ENCODE measurements at regions not wholly inside any gene's neighbourhood (a gene's known extent, or its start where the extent isn't known, plus 50 kb on each side); places are given as distances from the start of the nearest gene placed in this dataset.

DNA sequence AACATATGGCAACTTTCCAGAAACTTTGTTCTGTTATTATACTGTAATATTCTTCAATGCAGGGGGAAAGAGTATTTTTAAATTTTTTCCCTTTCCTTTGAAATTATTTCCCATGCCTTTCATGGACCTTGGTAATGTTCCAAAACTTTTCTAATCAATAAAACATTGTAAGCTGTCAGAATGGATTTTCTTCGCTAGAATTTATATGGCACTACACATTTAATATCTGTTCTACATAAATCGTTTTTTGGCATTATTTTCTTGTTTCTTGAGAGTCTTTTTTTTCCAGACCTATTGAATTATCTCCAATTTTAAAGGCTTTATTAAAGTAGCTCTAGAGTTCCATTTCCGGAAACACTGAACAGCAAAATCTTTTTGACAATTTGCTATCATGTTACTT, 249.0 kb downstream of the TMEM167A start:
- DNase-seq, result no peak
- no peaks in the 10 kb centered on the region for H4K20me1 ChIP-seq (ENCODE audit: insufficient read depth, low read length)
- H3K9me3 ChIP-seq (replicated peaks; ENCODE audit: insufficient read depth, low read length), result no peaks in the 10 kb centered on the region
- H3F3A ChIP-seq (ENCODE audit: insufficient read depth, low read length), result no peaks in the 10 kb centered on the region
- no peaks in the 10 kb centered on the region for H3K27me3 ChIP-seq (replicated peaks; ENCODE audit: insufficient read depth, low read length)
- H3K27ac ChIP-seq (ENCODE audit: low read length), result no peak overlapping the region
- no peaks in the 10 kb centered on the region for H3K9me2 ChIP-seq (replicated peaks; ENCODE audit: insufficient read depth, low read length)
- H3K36me3 ChIP-seq (replicated peaks; ENCODE audit: insufficient read depth, low read length), result no peaks in the 10 kb centered on the region
- no peaks in the 10 kb centered on the region for H3K79me2 ChIP-seq (ENCODE audit: low read length)
- TF ChIP-seq, protein P1, sequence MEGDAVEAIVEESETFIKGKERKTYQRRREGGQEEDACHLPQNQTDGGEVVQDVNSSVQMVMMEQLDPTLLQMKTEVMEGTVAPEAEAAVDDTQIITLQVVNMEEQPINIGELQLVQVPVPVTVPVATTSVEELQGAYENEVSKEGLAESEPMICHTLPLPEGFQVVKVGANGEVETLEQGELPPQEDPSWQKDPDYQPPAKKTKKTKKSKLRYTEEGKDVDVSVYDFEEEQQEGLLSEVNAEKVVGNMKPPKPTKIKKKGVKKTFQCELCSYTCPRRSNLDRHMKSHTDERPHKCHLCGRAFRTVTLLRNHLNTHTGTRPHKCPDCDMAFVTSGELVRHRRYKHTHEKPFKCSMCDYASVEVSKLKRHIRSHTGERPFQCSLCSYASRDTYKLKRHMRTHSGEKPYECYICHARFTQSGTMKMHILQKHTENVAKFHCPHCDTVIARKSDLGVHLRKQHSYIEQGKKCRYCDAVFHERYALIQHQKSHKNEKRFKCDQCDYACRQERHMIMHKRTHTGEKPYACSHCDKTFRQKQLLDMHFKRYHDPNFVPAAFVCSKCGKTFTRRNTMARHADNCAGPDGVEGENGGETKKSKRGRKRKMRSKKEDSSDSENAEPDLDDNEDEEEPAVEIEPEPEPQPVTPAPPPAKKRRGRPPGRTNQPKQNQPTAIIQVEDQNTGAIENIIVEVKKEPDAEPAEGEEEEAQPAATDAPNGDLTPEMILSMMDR (IDR thresholded peaks at IDR 0.05; ENCODE audit: low read length), result no peak
- no peak for TF ChIP-seq EZH2phosphoT487 (IDR thresholded peaks at IDR 0.05; ENCODE audit: low read length)
- no peak for TF ChIP-seq EZH2 (optimal IDR thresholded peaks at IDR 0.05; ENCODE audit: low read depth, low read length)
- no peaks in the 10 kb centered on the region for H3K4me1 ChIP-seq (ENCODE audit: low read length)
- H3K9ac ChIP-seq (ENCODE audit: low read length), result no peak overlapping the region
- no peak overlapping the region for H3K4me2 ChIP-seq (ENCODE audit: low read depth, low read length)
- no peak overlapping the region for H3K4me3 ChIP-seq (ENCODE audit: low read length)
- no peak overlapping the region for H2AFZ ChIP-seq (ENCODE audit: low read length)

DNA sequence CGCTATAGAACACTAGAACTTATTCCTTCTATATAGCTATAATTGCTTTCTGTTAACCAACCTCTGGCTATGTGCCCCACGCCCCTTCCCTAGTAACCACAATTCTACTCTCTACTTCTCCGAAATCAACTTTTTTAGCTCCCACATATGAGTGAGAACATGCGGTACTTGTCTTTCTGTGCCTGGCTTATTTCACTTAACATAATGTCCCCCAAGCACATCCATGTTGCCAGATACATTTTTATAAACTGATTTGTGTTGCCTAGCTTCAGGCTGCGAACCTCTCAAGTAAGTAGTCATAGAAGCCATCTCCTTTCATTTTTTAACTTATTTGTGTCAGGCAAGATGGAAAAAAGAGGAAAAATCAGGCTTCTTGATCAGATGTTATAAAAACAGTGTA, 249.5 kb downstream of the TMEM167A start:
- Histone ChIP-seq H3K4me1 (ENCODE audit: low read length) (no peaks in the 10 kb centered on the region), H3K27me3 (replicated peaks; ENCODE audit: insufficient read depth, low read length) (no peaks in the 10 kb centered on the region), H4K20me1 (ENCODE audit: insufficient read depth, low read length) (no peaks in the 10 kb centered on the region), H3K79me2 (ENCODE audit: low read length) (no peaks in the 10 kb centered on the region), H2AFZ (ENCODE audit: low read length) (no peak overlapping the region), H3F3A (ENCODE audit: insufficient read depth, low read length) (no peaks in the 10 kb centered on the region), H3K9me2 (replicated peaks; ENCODE audit: insufficient read depth, low read length) (no peaks in the 10 kb centered on the region), H3K9ac (ENCODE audit: low read length) (no peak overlapping the region), H3K36me3 (replicated peaks; ENCODE audit: insufficient read depth, low read length) (no peaks in the 10 kb centered on the region), H3K9me3 (replicated peaks; ENCODE audit: insufficient read depth, low read length) (no peaks in the 10 kb centered on the region), H3K4me2 (ENCODE audit: low read depth, low read length) (no peak overlapping the region), H3K27ac (ENCODE audit: low read length) (no peak overlapping the region), H3K4me3 (ENCODE audit: low read length) (no peak overlapping the region)
- TF ChIP-seq, protein P1 (IDR thresholded peaks at IDR 0.05; ENCODE audit: low read length), result no peak
- TF ChIP-seq EZH2phosphoT487 (IDR thresholded peaks at IDR 0.05; ENCODE audit: low read length) (no peak), EZH2 (optimal IDR thresholded peaks at IDR 0.05; ENCODE audit: low read depth, low read length) (no peak)
- DNase-seq, result no peak

DNA sequence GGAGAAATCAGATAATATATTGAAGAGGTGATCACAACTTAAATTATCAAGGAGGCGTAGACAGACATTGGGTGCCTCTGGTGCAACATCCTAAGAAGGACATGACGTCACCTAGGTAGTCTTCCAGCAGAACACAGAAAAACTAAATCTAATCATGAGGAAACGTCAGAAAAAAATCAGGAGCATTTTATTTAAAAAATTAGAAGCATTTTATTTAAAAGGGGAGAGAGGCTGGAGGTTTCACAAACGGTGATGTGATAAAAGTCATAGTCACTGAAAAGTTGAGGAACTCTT, 254.6 kb downstream of the TMEM167A start:
- no peaks in the 10 kb centered on the region for H3K9me2 ChIP-seq (replicated peaks; ENCODE audit: insufficient read depth, low read length)
- peaks cover 20% of the 10 kb centered on the region for H3K4me1 ChIP-seq (ENCODE audit: low read length)
- no peak overlapping the region for H3K4me3 ChIP-seq (ENCODE audit: low read length)
- no peak overlapping the region for H3K27ac ChIP-seq (ENCODE audit: low read length)
- no peak overlapping the region for H3K4me2 ChIP-seq (ENCODE audit: low read depth, low read length)
- TF ChIP-seq, protein P1 (IDR thresholded peaks at IDR 0.05; ENCODE audit: low read length), result no peak
- no peak for TF ChIP-seq EZH2 (optimal IDR thresholded peaks at IDR 0.05; ENCODE audit: low read depth, low read length)
- no peak for TF ChIP-seq EZH2phosphoT487 (IDR thresholded peaks at IDR 0.05; ENCODE audit: low read length)
- no peaks in the 10 kb centered on the region for H3K36me3 ChIP-seq (replicated peaks; ENCODE audit: insufficient read depth, low read length)
- H3F3A ChIP-seq (ENCODE audit: insufficient read depth, low read length), result peaks cover 22% of the 10 kb centered on the region
- no peaks in the 10 kb centered on the region for H4K20me1 ChIP-seq (ENCODE audit: insufficient read depth, low read length)
- H3K79me2 ChIP-seq (ENCODE audit: low read length), result no peaks in the 10 kb centered on the region
- H3K9ac ChIP-seq (ENCODE audit: low read length), result no peak overlapping the region
- H2AFZ ChIP-seq (ENCODE audit: low read length), result no peak overlapping the region
- no peaks in the 10 kb centered on the region for H3K27me3 ChIP-seq (replicated peaks; ENCODE audit: insufficient read depth, low read length)
- no peak for DNase-seq
- H3K9me3 ChIP-seq (replicated peaks; ENCODE audit: insufficient read depth, low read length), result no peaks in the 10 kb centered on the region

All from MM.1S (cell line).